ENCODE measurements at regions not wholly inside any gene's neighbourhood (a gene's known extent, or its start where the extent isn't known, plus 50 kb on each side); places are given as distances from the start of the nearest gene placed in this dataset.
A peak's percentile ranks its signal among the peaks of the same experiment; 100 is the strongest.
"Not testable (repeated sequence)": the region's sequence is repeated elsewhere in the genome, so short reads cannot be mapped to it uniquely, and the experiment has no call there.

DNA sequence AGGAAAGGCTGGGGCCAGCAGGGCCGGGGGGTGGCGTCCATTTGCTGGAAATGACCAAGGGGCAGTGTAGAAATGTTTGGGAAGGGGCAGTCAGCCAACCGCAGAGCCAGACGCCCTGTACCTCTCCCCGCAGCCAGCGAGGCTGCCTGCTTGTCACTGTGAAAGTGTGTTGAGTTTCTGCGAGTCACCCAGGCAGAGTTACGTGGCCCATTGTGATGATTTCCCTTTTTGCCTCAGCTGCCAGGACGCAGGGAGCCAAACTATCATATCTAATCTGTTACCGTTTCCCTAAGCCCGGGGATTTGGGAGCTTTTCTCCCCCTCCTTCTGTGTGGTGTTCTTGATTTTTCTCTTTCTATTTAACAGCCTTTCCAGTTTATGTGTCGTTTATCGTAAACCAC lies 67.9 kb upstream of the STX16 start:
- DNase-seq (ENCODE audit: extremely low read depth in 1 of 11, low read depth in 9 of 11, low spot score in 4 of 11), result no peak

DNA sequence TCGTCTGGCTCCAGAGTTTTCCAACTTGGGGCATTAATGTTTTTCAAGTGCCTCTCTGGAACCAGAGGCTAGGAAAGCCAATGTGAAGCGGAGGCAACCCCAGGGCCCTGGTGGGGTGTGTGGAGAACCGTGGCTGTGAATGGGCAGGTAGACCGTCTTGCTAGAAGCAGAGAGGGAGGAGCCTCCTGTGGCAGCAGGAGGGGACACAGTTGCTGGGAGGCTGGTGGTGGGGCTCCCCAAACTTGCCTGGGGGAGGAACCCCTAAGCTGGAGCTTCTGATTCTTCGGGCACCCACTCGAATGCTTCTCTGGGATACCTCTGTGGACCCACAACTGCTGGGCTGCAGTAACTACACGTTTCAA lies 65.3 kb upstream of the APCDD1L start:
- no peak for DNase-seq (ENCODE audit: extremely low read depth in 1 of 11, low read depth in 9 of 11, low spot score in 4 of 11)

DNA sequence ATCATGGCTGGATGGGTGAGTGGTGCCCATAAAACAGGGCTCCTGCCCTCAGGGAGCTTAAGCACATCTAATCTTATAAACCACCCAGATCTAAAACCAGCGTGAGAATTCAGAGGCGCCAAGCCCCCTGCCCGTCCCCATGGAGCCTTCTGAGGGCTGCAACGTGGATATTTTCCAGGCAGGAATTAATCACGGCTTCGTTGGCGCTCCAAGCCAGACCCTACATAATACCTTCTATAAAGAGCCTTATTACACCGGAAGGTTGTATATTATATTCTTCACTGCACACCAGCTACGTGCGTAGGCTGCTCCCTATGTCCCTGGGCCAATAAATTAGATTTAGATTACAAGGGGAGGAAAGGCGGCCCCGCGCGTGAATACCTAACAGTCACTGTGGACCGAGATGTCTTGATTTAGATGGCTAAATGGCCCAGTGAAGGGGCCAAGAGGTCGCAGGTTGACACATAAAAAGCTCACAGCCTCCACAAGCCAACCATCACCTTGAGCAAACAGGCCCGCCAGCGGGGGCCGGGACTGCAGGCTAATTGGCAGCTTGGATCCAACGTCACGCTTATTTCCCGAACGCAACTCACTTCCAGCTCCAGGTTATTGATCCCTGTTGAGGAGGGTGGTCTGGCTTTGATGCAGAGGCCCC lies 64.7 kb upstream of the APCDD1L start:
- DNase-seq (ENCODE audit: extremely low read depth in 1 of 11, low read depth in 9 of 11, low spot score in 4 of 11), result peak in 4 of 11 donors; percentile 74 to 86 (median 81)

DNA sequence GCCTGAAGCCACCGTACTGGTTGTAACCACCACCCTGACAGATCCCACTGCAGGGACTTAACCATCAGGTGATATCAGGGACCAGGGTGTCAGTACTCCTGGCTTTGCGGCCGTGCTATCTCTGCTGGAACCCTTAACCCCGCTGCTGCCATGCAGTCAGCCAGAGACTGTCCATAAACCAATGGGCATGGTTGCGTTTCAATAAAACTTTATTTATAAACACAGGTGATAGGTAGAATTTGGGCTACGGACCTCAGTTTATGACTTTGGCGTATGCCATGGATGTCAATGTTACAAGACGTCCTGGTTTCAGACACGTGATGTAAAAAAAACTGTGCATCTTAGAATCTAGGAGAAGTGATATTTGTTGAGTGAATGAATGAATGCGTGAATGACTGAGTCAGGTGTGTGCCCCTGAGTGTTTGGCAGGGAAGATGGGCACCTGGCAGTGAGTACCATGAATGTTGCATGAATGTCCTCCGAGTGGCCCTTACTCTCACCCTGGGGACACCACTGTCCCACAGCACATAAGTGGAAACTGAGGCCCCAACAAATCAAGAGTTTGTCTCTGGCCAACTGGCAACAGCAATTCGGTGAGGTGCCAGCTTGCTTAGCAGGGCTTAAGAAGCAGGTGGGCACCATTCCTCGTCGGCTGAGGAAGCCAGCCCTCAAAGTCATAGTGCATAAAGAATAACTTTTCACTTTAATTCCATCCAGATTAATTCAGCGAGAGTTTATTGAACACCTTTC lies 64.0 kb upstream of the APCDD1L start:
- no peak for DNase-seq (ENCODE audit: extremely low read depth in 1 of 11, low read depth in 9 of 11, low spot score in 4 of 11)

DNA sequence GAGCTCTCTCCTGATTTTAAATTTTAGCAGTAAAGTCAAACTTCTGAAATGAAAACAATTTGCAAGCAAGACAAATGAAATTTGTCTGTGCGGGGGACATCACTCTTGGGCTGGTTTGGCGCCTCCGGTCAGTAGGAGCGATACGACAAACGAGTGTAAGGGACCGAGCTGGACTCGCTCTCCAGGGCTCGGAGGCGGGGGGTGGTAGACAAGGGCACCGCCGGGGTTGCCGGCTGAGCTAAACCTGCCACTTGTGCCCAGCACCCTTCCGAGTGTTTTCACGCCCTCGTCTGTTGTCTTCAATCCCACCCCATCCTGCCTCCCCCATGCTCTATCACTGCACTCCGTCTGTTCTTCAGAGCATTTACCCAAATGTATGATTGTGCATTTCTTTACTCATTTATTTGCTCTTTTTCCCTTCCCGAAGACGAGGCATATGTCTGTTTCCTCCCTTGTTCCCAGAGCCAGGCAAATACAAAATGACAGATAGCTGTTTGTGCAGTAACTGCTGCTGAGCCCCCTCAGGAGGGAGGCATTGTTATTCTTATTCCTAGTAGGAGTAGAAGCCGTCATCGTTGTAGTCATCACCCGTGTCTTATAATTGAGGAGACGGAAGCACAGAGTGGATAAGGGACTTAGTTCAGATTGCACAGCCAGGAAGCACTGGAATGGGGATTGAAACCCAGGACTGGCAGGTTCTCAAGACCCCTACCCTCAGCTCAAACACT lies 62.8 kb upstream of the APCDD1L start:
- DNase-seq (ENCODE audit: extremely low read depth in 1 of 11, low read depth in 9 of 11, low spot score in 4 of 11), result no peak

DNA sequence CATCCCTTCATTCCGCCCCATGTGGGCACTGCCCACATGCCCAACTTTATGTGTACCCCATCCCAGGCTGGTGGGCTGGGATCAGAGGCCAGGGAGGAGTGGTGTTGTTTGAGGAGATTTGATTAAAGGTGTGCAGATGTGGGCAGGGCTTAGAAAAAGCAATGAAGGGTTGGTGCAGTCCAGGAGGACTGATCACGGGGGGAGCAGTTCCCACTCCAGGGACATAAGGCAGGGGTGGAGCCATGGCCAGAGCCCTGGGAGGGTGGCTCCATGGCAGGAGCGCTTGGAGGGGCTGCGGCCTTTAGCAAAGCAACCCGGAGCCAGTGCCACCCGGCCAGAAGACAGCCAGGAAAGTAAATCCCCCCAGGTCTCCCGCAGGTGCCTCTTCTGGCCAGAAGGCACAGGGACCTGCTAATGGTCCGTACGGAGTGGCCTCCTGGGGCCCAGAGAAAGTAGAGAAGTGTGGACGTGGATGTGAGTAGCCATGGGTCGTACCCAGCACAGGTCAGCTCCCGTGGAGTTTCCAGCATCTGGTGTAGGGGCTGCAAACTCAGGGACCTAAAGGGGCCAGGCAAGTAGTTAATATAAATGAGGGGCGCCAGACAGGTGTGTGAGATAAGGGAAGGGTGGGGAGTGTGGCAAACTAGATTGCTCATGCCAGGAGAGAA lies 62.1 kb upstream of the APCDD1L start:
- DNase-seq (ENCODE audit: extremely low read depth in 1 of 11, low read depth in 9 of 11, low spot score in 4 of 11), result no peak

DNA sequence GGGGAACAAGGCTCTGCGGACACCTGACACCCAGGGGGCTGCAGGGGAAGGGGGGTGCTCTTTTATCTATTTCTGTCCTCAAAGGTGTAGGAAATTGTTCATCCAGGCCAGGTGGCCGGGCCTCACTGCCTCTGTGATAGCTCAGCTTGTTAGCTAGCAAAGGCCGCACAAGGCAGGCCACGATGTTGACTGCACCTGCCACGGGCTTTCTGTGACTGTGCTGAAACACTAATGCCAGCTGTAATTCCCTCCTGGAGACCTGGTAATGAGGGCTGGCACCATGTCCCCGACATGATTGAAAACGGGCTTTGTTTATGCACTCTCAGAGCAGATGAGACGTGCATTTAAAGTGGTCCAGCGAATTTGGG lies 61.4 kb upstream of the APCDD1L start:
- DNase-seq (ENCODE audit: extremely low read depth in 1 of 11, low read depth in 9 of 11, low spot score in 4 of 11), result no peak

DNA sequence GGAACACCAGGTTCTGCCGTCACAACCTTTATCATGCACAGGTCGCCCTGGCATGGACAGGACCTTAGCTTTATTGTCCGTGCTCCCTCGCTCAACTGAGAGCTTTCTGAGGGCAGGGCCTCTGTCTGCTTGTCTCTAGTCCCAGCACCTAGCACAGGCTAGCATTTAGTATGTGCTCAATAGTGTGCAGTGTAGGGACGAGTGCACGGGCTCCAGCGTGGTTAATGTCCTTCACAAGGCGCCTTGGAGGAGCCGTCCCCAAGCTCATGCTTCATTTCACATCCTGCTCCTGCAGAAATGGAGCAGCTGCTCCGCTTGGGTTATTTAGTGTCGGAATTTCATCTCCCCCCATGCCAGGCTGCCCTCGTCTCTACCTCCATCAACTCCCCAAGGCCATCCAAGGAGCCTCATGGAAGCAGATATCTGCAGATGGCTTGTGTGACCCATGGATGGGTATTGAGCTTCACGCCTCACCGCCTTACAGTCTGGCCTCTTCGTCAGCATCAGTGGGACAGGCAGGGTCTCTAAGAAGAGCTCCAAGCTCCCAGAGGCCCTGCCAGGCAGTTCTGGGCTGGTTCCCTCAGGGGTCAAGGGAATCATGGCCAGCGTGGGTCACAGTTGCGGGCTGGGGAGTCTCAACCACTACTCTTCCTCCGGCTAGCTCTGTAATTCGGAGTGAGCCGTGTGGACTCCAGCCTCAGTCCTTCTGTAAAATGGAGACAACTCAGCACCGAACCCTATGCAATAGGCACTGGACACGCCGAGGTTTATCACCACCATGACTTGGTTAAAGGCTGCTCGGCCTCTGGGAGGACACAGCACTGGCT lies 60.8 kb upstream of the APCDD1L start:
- DNase-seq (ENCODE audit: extremely low read depth in 1 of 11, low read depth in 9 of 11, low spot score in 4 of 11), result no peak

DNA sequence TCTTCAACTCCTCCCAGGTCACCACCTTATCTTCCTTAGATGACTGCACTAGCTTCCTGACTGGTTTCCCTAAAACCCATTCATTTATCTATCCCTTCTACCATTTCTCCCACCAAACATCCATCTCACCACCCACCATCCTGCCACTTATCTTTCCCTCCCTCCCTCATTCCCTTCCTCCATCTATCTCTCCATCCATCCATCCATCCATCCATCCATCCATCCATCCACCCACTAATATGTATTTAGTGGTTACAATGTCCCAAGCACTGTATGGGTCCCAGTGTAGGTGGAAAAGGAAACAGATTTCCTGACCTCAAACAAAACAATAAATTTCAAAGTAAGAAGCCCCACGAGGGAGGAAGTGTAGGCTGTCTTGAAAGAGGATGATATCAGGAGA lies 59.3 kb upstream of the APCDD1L start:
- DNase-seq (ENCODE audit: extremely low read depth in 1 of 11, low read depth in 9 of 11, low spot score in 4 of 11), result no peak

DNA sequence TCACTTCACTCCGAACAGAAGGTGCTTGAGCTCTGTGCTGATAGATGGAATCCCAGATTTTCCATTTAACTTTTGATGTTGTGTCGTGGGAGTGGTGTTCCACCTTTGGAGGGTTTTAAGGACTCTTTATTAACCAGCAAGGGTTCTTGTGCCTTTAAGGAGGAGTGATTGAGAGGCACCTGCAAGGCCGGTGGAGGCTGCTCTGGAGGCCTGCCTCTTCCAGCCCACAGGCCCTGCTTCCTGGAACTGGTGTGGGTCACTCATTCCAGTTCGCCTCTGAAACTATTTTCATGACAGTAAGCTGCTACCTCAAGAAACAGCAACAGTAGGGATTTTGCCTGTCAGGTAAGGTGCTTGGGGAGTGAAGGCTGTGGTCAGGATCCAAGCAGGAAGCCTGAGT lies 58.8 kb upstream of the APCDD1L start:
- DNase-seq (ENCODE audit: extremely low read depth in 1 of 11, low read depth in 9 of 11, low spot score in 4 of 11), result no peak

DNA sequence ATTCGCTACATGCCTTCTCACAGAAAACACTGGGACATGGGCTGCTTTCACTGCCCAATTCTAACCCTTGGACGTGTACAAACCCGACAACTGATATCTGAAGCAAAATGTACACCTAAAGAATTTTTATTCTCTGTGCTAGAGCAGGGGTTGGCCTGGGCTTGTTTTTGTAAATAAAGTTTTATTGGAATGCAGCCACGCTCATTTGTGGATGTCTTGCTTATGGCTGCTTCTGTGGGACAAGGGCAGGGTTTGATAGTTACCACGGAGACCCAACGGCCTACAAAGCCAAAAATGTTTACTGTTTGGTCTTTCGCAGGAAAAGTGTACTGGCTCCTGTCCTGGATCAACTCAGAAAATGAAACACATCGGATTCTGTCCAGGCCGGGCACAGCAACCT lies 58.1 kb upstream of the APCDD1L start:
- no peak for DNase-seq (ENCODE audit: extremely low read depth in 1 of 11, low read depth in 9 of 11, low spot score in 4 of 11)

DNA sequence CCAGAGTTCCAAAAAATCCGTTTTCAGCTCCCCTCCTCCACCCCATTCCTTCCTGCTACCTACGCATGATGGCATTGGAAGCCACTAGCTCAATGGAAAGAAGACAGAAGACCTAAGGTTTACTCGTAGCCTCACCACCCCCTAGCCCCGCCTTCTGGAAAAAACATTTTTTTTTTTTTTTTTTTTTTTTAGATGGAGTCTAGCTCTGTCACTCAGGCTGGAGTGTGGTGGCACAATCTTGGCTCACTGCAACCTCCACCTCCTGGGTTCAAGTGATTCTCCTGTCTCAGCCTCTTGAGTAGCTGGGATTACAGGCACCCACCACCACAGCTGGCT lies 57.2 kb upstream of the APCDD1L start:
- DNase-seq (ENCODE audit: extremely low read depth in 1 of 11, low read depth in 9 of 11, low spot score in 4 of 11), result not testable (repeated sequence)

DNA sequence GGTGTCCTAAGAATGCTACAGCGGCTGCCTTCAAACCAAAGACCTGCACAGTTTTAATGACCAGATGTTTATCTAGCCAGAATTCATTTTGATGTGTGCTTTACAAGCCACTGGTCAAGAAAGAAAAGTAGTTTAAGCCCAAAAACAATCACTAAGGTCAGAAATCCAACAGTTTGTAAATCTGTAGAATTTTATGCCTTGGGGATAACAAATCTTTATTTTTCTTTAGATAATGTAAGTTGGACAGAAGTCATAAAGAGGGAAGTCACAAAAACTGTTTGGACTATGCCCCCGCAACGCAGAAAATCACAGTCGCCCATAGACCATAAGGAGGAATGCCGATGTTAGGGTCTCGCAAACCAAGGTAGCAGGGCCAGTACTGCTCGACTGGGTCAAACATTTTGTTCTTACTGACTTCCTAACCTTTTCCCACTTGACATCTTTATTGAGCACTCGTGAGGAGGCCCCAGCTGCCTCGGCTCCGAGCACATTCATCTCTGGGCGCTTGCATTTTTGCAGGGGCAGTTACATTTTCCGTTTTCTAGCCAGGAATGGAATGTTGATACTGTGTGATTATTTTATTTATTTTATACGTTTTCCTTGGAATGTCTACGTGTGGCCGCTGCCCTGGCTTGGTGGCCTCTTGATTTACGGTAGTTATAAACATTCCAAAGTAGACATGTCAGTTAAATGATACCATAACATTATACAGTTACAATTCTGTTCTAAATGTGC lies 56.7 kb upstream of the APCDD1L start:
- DNase-seq (ENCODE audit: extremely low read depth in 1 of 11, low read depth in 9 of 11, low spot score in 4 of 11), result peak in 6 of 11 donors; percentile 68 to 84 (median 80)

DNA sequence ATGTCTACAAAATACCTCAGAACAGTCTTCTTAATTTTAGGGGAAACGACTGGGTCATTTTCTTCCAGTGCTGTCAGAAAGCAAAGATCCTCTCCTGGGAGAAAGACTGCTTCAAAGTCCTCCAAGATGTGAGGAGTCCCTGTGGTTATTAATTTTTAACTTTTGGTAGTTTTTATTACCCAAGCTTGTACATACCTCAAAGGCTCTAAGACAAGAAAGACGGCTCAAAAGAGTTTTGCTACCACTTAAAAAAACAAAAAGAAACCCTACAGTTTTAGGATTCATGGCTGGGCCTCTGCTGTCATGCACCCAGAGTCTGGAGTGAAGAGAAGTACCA lies 56.1 kb upstream of the APCDD1L start:
- DNase-seq (ENCODE audit: extremely low read depth in 1 of 11, low read depth in 9 of 11, low spot score in 4 of 11), result no peak

DNA sequence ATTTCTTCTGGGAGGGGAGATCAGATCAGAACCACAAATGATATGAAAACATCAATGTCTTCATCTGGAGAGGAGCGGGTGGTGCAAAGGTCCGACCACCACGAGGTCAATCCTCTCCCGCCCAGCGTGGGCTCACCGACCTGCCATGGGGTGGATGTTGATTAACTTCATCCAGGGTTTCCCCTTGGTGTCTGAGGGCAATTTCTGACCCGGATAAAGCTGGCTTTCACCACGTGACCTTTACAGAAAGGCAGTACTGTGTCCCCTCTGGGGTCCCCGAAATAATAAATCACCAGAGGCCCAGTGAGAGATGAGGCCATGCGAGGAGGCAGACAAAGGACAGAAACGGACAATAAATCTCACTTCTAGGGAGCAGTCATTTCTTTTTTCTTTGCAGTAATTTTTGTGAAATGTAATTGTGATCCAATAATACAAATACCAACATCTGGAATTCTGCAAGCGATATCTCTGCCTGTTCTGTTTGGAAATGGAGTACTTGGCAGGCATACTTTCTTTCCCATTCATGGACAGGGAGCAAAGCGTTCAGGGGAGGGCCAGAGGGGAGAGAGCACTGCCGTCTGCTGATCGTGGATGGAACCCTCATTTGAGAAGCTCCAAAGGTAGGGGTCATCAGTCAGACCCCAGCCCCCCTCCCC lies 55.1 kb upstream of the APCDD1L start:
- DNase-seq (ENCODE audit: extremely low read depth in 1 of 11, low read depth in 9 of 11, low spot score in 4 of 11), result no peak

DNA sequence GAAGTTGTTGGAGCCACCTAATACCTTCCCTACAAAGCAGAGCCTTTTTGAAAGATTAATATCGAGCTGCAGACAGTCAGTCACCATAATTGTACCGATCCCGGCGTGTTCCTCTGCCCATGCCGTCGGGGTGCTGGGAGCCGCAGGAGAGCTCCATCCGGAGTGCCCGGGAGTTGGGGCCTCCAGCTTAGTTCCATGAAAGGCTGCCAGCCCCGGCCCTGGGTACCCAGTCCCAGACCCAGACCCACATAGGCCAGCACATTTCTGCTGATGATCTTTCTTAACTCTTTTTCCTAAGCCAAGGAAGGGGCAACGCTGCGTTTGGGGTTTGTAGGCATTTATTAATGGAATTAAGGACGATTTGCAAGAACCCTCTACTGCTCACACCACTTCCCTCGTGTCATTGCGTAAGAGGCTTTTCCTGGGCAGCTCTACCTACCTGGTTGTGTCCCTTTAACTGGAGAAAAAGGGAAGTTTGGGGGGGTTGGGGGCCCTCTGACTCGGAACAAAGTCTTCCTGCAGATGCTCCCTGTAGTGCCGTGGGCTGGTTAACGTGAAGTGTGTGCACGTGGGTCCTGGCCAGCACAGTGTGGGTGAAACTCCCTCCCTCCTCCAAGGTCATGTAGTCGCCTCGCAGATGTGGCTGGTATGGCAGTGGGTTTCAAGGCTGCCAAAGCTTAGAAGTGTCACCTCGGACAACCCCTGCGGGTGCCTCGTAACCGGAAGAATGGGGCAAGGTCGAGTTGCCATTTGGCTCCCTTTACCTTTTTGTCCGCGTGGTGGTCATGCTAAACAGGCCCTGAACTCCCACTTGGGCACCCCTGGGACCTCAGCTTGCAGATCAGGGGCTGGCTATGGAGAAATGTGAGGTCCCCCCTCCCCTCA lies 54.3 kb upstream of the APCDD1L start:
- DNase-seq (ENCODE audit: extremely low read depth in 1 of 11, low read depth in 9 of 11, low spot score in 4 of 11), result no peak

DNA sequence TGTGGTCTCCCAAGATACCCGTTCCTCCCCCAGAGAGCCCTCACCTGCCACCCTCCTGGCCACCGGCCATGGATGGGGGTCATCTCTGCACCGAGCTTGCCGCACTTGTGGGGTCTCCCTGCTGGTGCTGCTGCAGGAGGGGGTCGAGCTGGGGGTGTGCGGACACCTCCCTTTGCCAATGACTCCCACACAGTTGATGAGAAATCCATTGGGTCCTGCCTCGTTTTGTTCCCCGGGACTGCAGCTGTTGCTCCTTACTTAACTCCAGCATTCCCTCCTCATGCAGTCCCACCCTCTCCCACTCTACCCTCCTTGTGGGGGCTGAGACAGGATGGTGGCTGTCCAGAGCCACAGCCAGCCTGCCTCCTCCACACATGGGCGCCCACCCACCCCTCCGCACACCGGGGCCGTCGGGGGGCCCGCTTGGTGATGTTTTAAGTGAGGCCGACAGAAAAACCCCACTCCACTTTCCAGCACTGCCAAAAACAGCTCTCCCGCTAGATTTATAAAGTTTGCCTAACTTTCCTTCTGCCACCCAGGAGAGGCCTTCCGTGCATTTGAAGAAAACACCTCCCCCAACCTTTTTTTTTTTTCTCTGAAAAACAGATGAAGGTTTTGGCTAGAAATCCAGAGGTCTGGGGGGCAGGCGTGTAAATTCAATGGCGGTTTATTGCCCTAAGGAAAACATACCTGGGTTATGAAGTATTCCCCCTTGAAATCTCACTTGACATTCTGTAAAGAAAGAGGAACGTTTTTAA lies 53.5 kb upstream of the APCDD1L start:
- DNase-seq (ENCODE audit: extremely low read depth in 1 of 11, low read depth in 9 of 11, low spot score in 4 of 11), result no peak

Data from renal cortex interstitium (tissue), 11 donors.